CD14-positive monocyte (primary cell): ENCODE measurements at regions not wholly inside any gene's neighbourhood (a gene's known extent, or its start where the extent isn't known, plus 50 kb on each side); places are given as distances from the start of the nearest gene placed in this dataset.

Source experiments
- DNase-seq, 3 donors: peaks; one replicate each; pipeline ENCODE4 v3.0.0-alpha.2; 2011 to 2022
- H2AFZ ChIP-seq: 2 replicates; pipeline ENCODE4 v1.6.0; 2012; ENCODE audit warnings: mild to moderate bottlenecking, low read depth, low read length, inconsistent platforms; ENCODE audit not compliant: insufficient read depth, poor library complexity, severe bottlenecking
- H3K27ac ChIP-seq, 2 donors: 1 replicate in 1 of 2; 2 replicates in 1 of 2; pipeline ENCODE4 v1.5.1; 2012 to 2013; ENCODE audit warnings: low read length in 2 of 2, control low read depth in 1 of 2, inconsistent platforms in 1 of 2, low read depth in 1 of 2, mild to moderate bottlenecking in 1 of 2
- H3K27me3 ChIP-seq, 2 donors: one replicate each; pipeline versions ENCODE4 v1.6.0 to v1.6.1; 2011 to 2013; ENCODE audit warnings: low read length in 2 of 2; ENCODE audit not compliant: control insufficient read depth in 2 of 2, insufficient read depth in 2 of 2
- H3K36me3 ChIP-seq, 2 donors: replicated peaks in 1 of 2; 1 replicate in 1 of 2; 2 replicates in 1 of 2; pipeline versions ENCODE4 v1.5.1 to v1.6.1; 2012 to 2013; ENCODE audit warnings: low read length in 2 of 2, control low read depth in 1 of 2, inconsistent platforms in 1 of 2, mild to moderate bottlenecking in 1 of 2; ENCODE audit not compliant: insufficient read depth in 2 of 2, control insufficient read depth in 1 of 2
- H3K4me1 ChIP-seq, 2 donors: 1 replicate in 1 of 2; 2 replicates in 1 of 2; pipeline versions ENCODE4 v1.5.1 to v1.6.1; 2012 to 2013; ENCODE audit warnings: low read length in 2 of 2, control low read depth in 1 of 2, inconsistent platforms in 1 of 2, mild to moderate bottlenecking in 1 of 2, moderate library complexity in 1 of 2; ENCODE audit not compliant: insufficient read depth in 2 of 2, control insufficient read depth in 1 of 2
- H3K4me2 ChIP-seq: replicated peaks from 2 replicates; pipeline ENCODE3; 2012; ENCODE audit warnings: low read length, moderate library complexity, mild to moderate bottlenecking; ENCODE audit not compliant: poor library complexity, severe bottlenecking; ENCODE audit errors: extremely low read depth
- H3K4me3 ChIP-seq, 3 experiments: fragments of 200-600 bp in 1 of 3; sonication (generic) in 1 of 3; replicated peaks in 1 of 3; 1 replicate in 2 of 3; 2 replicates in 1 of 3; pipeline ENCODE4 v1.5.1; 2011 to 2013; ENCODE audit warnings: low read length in 3 of 3, mild to moderate bottlenecking in 3 of 3, control low read depth in 2 of 3, low read depth in 2 of 3, inconsistent platforms in 1 of 3, moderate library complexity in 1 of 3
- H3K79me2 ChIP-seq: 2 replicates; pipeline ENCODE4 v1.6.0; 2012; ENCODE audit warnings: mild to moderate bottlenecking, control low read depth, inconsistent platforms, low read length, moderate library complexity; ENCODE audit not compliant: insufficient read depth
- H3K9ac ChIP-seq: 2 replicates; pipeline ENCODE4 v1.6.0; 2017; ENCODE audit warnings: low read length, mild to moderate bottlenecking; ENCODE audit not compliant: insufficient read depth, poor library complexity, severe bottlenecking
- H3K9me3 ChIP-seq, 2 donors: replicated peaks in 1 of 2; 1 replicate in 1 of 2; 2 replicates in 1 of 2; pipeline versions ENCODE4 v1.5.1 to v1.6.1; 2012 to 2013; ENCODE audit warnings: low read length in 2 of 2, control low read depth in 1 of 2; ENCODE audit not compliant: control insufficient read depth in 1 of 2, insufficient read depth in 1 of 2
- H4K20me1 ChIP-seq: 2 replicates; pipeline ENCODE4 v1.6.0; 2012; ENCODE audit warnings: mild to moderate bottlenecking, low read length, control low read depth, moderate library complexity; ENCODE audit not compliant: insufficient read depth
- H3K27ac Mint-ChIP-seq, 7 donors: one replicate each; pipeline ENCODE4 v1.8.0; 2020; ENCODE audit warnings: mild to moderate bottlenecking in 7 of 7, mixed read lengths in 7 of 7, moderate library complexity in 6 of 7, inconsistent platforms in 2 of 7
- H3K27me3 Mint-ChIP-seq, 3 donors: one replicate each; pipeline ENCODE4 v1.8.0; 2021 to 2022; ENCODE audit warnings: low read depth in 3 of 3, mild to moderate bottlenecking in 3 of 3, mixed read lengths in 3 of 3, moderate library complexity in 3 of 3, inconsistent platforms in 1 of 3
- H3K36me3 Mint-ChIP-seq, 2 donors: one replicate each; pipeline ENCODE4 v1.8.0; 2020; ENCODE audit warnings: mixed read lengths in 2 of 2, inconsistent platforms in 1 of 2, mild to moderate bottlenecking in 1 of 2
- H3K4me1 Mint-ChIP-seq: one replicate; pipeline ENCODE4 v1.8.0; 2020; ENCODE audit warnings: mild to moderate bottlenecking, mixed read lengths
- H3K4me3 Mint-ChIP-seq, 2 donors: one replicate each; pipeline ENCODE4 v1.8.0; 2020; ENCODE audit warnings: mild to moderate bottlenecking in 2 of 2, mixed read lengths in 2 of 2, moderate library complexity in 1 of 2
- H3K9me3 Mint-ChIP-seq, 7 donors: one replicate each; pipeline ENCODE4 v1.8.0; 2020 to 2022; ENCODE audit warnings: mixed read lengths in 7 of 7, mild to moderate bottlenecking in 6 of 7, moderate library complexity in 6 of 7, inconsistent platforms in 2 of 7
- WGBS: methylation state at CpG from one replicate; pipeline ENCODE4 v1.1.5; 2013; ENCODE audit warnings: missing lambda C conversion rate; ENCODE audit not compliant: insufficient coverage; 5-methylcytosine and 5-hydroxymethylcytosine counted together
- intact Hi-C, 2 donors: fragments of 100-400 bp; cut with micrococcal nuclease; formaldehyde crosslinking; loops; one replicate each; pipeline versions ENCODE4 v1.15.0 to v1.15.1; 2023
- TF ChIP-seq, protein P1 (sequence below): fragments of 200-600 bp; IDR thresholded peaks from one replicate; pipeline ENCODE4 v1.8.0; 2022; ENCODE audit warnings: antibody characterized with exemption, mild to moderate bottlenecking

DNA sequence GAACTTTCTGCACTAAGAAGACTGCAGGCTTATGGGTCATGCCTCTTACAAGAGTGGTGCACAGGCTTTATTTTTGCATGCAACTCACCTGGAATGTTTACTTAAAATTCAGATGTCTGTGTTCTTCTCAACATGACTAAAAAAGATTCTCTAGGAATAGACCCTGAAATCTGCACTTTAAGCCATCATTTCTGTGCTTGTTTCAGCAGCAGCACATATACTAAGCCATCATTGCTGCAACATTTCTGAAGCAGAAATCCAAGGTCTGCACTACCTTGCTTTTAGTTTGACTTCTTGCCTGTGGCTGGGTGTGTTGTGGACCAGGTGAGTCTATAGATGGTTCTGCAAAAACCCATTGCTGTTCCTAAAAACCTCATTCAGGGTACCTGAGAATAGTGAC is 156.8 kb downstream of the CEP120 start:
- Mint-ChIP-seq H3K4me1 (no peaks in the 10 kb centered on the region), H3K4me3 (no peak overlapping the region), H3K27me3 (peaks cover 0 to 1% (median 0%) of the 10 kb centered on the region in 3 donors), H3K36me3 (no peaks in the 10 kb centered on the region), H3K9me3 (peaks cover 0 to 5% (median 0%) of the 10 kb centered on the region in 7 donors), H3K27ac (no peak overlapping the region)
- Histone ChIP-seq H3K27me3 (no peaks in the 10 kb centered on the region), H3K4me3 (no peak overlapping the region), H3K79me2 (no peaks in the 10 kb centered on the region), H4K20me1 (no peaks in the 10 kb centered on the region), H3K36me3 (no peaks in the 10 kb centered on the region), H2AFZ (no peak overlapping the region), H3K9me3 (no peaks in the 10 kb centered on the region), H3K4me1 (no peaks in the 10 kb centered on the region), H3K27ac (no peak overlapping the region), H3K9ac (no peak overlapping the region), H3K4me2 (no peak overlapping the region)
- intact Hi-C loops = no loop called here
- TF ChIP-seq, protein P1, sequence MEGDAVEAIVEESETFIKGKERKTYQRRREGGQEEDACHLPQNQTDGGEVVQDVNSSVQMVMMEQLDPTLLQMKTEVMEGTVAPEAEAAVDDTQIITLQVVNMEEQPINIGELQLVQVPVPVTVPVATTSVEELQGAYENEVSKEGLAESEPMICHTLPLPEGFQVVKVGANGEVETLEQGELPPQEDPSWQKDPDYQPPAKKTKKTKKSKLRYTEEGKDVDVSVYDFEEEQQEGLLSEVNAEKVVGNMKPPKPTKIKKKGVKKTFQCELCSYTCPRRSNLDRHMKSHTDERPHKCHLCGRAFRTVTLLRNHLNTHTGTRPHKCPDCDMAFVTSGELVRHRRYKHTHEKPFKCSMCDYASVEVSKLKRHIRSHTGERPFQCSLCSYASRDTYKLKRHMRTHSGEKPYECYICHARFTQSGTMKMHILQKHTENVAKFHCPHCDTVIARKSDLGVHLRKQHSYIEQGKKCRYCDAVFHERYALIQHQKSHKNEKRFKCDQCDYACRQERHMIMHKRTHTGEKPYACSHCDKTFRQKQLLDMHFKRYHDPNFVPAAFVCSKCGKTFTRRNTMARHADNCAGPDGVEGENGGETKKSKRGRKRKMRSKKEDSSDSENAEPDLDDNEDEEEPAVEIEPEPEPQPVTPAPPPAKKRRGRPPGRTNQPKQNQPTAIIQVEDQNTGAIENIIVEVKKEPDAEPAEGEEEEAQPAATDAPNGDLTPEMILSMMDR = no peak
- DNase-seq = no peak

DNA sequence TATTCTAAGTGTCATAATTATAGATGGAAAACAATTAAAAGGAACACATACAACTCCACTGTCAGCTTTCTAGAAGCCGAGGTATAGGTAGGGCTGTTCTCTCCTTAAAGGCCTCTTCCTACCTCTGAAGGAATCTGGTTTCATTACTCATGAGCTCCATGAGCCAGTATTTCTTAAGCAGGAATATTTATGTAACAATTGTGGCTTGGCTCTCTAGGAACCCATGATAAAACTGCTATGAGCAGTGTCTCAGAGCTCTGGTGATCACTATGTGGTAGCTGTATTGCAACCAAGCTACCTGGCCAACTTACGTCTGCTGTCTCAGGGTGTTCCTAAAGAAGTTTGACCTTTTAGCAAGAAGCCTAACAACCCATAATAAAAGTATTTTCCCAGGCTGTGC is 157.7 kb downstream of the CEP120 start:
- no peak overlapping the region for H3K4me2 ChIP-seq
- H3K27ac ChIP-seq = no peak overlapping the region
- H3K9me3 ChIP-seq = no peaks in the 10 kb centered on the region
- TF ChIP-seq, protein P1 = no peak
- H3K79me2 ChIP-seq = no peaks in the 10 kb centered on the region
- no peak overlapping the region for H3K4me3 Mint-ChIP-seq
- no peaks in the 10 kb centered on the region for H3K4me1 Mint-ChIP-seq
- H3K27me3 Mint-ChIP-seq = peaks cover 0 to 1% (median 0%) of the 10 kb centered on the region in 3 donors
- H3K36me3 Mint-ChIP-seq = no peaks in the 10 kb centered on the region
- no peak overlapping the region for H3K27ac Mint-ChIP-seq
- intact Hi-C loops = no loop called here
- H3K9me3 Mint-ChIP-seq = peaks cover 0 to 5% (median 0%) of the 10 kb centered on the region in 7 donors
- H3K36me3 ChIP-seq = no peaks in the 10 kb centered on the region
- H3K9ac ChIP-seq = no peak overlapping the region
- no peaks in the 10 kb centered on the region for H3K4me1 ChIP-seq
- H3K4me3 ChIP-seq = no peak overlapping the region
- no peaks in the 10 kb centered on the region for H4K20me1 ChIP-seq
- H3K27me3 ChIP-seq = no peaks in the 10 kb centered on the region
- no CpG with 5 or more reads among the region's 2 CpGs for WGBS
- H2AFZ ChIP-seq = no peak overlapping the region
- DNase-seq = no peak
